ENCODE measurements at regions not wholly inside any gene's neighbourhood (a gene's known extent, or its start where the extent isn't known, plus 50 kb on each side); places are given as distances from the start of the nearest gene placed in this dataset.

DNA sequence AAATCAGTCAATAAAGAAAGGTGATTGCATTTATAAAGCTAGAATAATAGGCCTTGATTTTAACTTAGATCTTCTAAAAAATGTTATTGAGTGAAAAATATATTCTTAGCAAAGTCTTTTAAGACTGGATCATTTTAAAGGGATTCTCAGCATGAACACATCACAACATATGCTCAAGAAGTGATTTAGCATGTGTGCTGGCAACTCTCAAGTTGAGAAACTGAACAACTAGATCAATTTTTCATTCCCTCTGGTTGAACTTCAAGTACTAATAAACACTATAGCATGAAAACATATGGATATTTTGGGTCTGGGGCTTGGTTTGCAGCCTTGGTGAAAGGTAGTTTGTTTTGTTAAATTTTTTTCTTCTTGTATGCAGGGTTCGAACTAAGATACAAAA, 107.8 kb upstream of the PNPT1 start:
- TF ChIP-seq, protein P1, sequence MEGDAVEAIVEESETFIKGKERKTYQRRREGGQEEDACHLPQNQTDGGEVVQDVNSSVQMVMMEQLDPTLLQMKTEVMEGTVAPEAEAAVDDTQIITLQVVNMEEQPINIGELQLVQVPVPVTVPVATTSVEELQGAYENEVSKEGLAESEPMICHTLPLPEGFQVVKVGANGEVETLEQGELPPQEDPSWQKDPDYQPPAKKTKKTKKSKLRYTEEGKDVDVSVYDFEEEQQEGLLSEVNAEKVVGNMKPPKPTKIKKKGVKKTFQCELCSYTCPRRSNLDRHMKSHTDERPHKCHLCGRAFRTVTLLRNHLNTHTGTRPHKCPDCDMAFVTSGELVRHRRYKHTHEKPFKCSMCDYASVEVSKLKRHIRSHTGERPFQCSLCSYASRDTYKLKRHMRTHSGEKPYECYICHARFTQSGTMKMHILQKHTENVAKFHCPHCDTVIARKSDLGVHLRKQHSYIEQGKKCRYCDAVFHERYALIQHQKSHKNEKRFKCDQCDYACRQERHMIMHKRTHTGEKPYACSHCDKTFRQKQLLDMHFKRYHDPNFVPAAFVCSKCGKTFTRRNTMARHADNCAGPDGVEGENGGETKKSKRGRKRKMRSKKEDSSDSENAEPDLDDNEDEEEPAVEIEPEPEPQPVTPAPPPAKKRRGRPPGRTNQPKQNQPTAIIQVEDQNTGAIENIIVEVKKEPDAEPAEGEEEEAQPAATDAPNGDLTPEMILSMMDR (IDR thresholded peaks at IDR 0.05; ENCODE audit: low read depth, low read length, poor library complexity, severe bottlenecking) = no peak
- TF ChIP-seq EZH2phosphoT487 (IDR thresholded peaks at IDR 0.05; ENCODE audit: borderline replicate concordance, low read length) = no peak
